ENCODE measurements at regions not wholly inside any gene's neighbourhood (a gene's known extent, or its start where the extent isn't known, plus 50 kb on each side); places are given as distances from the start of the nearest gene placed in this dataset.

DNA sequence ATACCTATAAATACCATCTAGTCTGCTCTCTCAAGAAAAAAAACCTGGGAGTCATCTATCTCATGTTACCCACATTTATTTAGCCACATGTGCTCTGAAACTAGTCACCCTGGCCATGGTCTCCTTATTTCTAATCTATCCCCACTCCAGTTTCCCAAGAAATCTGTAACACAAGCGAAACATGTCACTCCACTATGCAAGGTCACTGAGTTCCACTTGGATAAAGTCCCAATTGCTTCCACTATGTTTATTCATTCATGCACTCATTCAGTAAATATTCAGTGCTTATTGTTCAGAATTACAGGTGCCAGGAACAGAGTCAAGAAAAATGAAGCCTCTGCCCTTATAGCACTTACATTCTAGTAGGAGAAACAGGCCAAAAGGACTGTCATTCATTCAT is 369.4 kb upstream of the CYRIA start:
- 52 to 76% methylated on average over 1 of the region's 1 CpG for WGBS, 2 donors
- H3K27ac ChIP-seq = no peak overlapping the region
- no peak overlapping the region for H3K4me3 ChIP-seq
- DNase-seq = no peak
- intact Hi-C loops (cut with DNase I) = no loop called here
- no peak for TF ChIP-seq POLR2A (IDR thresholded peaks at IDR 0.05)
- no peak for TF ChIP-seq EP300 (IDR thresholded peaks at IDR 0.05)
- TF ChIP-seq CTCF (IDR thresholded peaks at IDR 0.05) = no peak
- no peak for TF ChIP-seq POLR2AphosphoS5 (IDR thresholded peaks at IDR 0.05)
- H3K4me1 ChIP-seq = no peaks in the 10 kb centered on the region
- no peaks in the 10 kb centered on the region for H3K36me3 ChIP-seq
- H3K9me3 ChIP-seq = no peaks in the 10 kb centered on the region
- no peaks in the 10 kb centered on the region for H3K27me3 ChIP-seq

GRCh38 chr2:17030047-17030446 is 364.4 kb upstream of the CYRIA start:
- 24 to 53% methylated on average over 2 of the region's 2 CpGs for WGBS, 2 donors
- Histone ChIP-seq H3K27me3 (no peaks in the 10 kb centered on the region), H3K27ac (no peak overlapping the region), H3K4me3 (no peak overlapping the region), H3K36me3 (no peaks in the 10 kb centered on the region), H3K4me1 (no peaks in the 10 kb centered on the region), H3K9me3 (no peaks in the 10 kb centered on the region)
- DNase-seq = no peak
- intact Hi-C loops (cut with DNase I) = no loop called here
- TF ChIP-seq CTCF (IDR thresholded peaks at IDR 0.05) (no peak), POLR2AphosphoS5 (IDR thresholded peaks at IDR 0.05) (no peak), POLR2A (IDR thresholded peaks at IDR 0.05) (no peak), EP300 (IDR thresholded peaks at IDR 0.05) (no peak)

- Histone ChIP-seq H3K27me3 (no peaks in the 10 kb centered on the region), H3K4me1 (no peaks in the 10 kb centered on the region), H3K4me3 (no peak overlapping the region), H3K9me3 (no peaks in the 10 kb centered on the region), H3K36me3 (no peaks in the 10 kb centered on the region), H3K27ac (no peak overlapping the region)
- TF ChIP-seq POLR2A (IDR thresholded peaks at IDR 0.05) = no peak
- no peak for TF ChIP-seq POLR2AphosphoS5 (IDR thresholded peaks at IDR 0.05)
- TF ChIP-seq EP300 (IDR thresholded peaks at IDR 0.05) = no peak
- no peak for TF ChIP-seq CTCF (IDR thresholded peaks at IDR 0.05)
- 44 to 62% methylated on average over 3 of the region's 3 CpGs for WGBS, 2 donors
- intact Hi-C loops (cut with DNase I) = no loop called here
- DNase-seq = no peak
Measured at GRCh38 chr2:17012297-17012696, 346.7 kb upstream of the CYRIA start.

- 92 to 95% methylated on average over 2 of the region's 2 CpGs for WGBS, 2 donors
- no peak for DNase-seq
- no peak overlapping the region for H3K4me3 ChIP-seq
- no peaks in the 10 kb centered on the region for H3K27me3 ChIP-seq
- no peak overlapping the region for H3K27ac ChIP-seq
- no peak for TF ChIP-seq POLR2AphosphoS5 (IDR thresholded peaks at IDR 0.05)
- no peak for TF ChIP-seq POLR2A (IDR thresholded peaks at IDR 0.05)
- TF ChIP-seq EP300 (IDR thresholded peaks at IDR 0.05) = no peak
- TF ChIP-seq CTCF (IDR thresholded peaks at IDR 0.05) = no peak
- intact Hi-C loops (cut with DNase I) = no loop called here
- no peaks in the 10 kb centered on the region for H3K36me3 ChIP-seq
- no peaks in the 10 kb centered on the region for H3K9me3 ChIP-seq
- no peaks in the 10 kb centered on the region for H3K4me1 ChIP-seq
Measured at GRCh38 chr2:17010104-17010503, 344.5 kb upstream of the CYRIA start.

- Histone ChIP-seq H3K36me3 (no peaks in the 10 kb centered on the region), H3K9me3 (peaks cover 0 to 5% (median 0%) of the 10 kb centered on the region in 4 donors), H3K4me3 (no peak overlapping the region), H3K27me3 (no peaks in the 10 kb centered on the region), H3K27ac (no peak overlapping the region), H3K4me1 (no peaks in the 10 kb centered on the region)
- WGBS, 2 donors = 77 to 84% methylated on average over 1 of the region's 1 CpG
- TF ChIP-seq EP300 (IDR thresholded peaks at IDR 0.05) = no peak
- TF ChIP-seq CTCF (IDR thresholded peaks at IDR 0.05) = no peak
- TF ChIP-seq POLR2AphosphoS5 (IDR thresholded peaks at IDR 0.05) = no peak
- no peak for TF ChIP-seq POLR2A (IDR thresholded peaks at IDR 0.05)
- intact Hi-C loops (cut with DNase I) = no loop called here
- DNase-seq = no peak
Measured at GRCh38 chr2:17000184-17000482, 334.5 kb upstream of the CYRIA start.

Data from sigmoid colon (tissue), 6 donors.